Naive thymus-derived CD4-positive, alpha-beta T cell (primary cell): ENCODE measurements at regions not wholly inside any gene's neighbourhood (a gene's known extent, or its start where the extent isn't known, plus 50 kb on each side); places are given as distances from the start of the nearest gene placed in this dataset.
"Not testable (repeated sequence)": the region's sequence is repeated elsewhere in the genome, so short reads cannot be mapped to it uniquely, and the experiment has no call there.

Experiments
- ATAC-seq: fragments of 150-1000 bp; cut with Tn5 transposase; 2 replicates; pipeline ENCODE4 v1.10.0; 2021; ENCODE audit warnings: mild to moderate bottlenecking, moderate library complexity
- CTCF ChIA-PET: fragments of 350-600 bp; sonication (Branson Sonifier 250); formaldehyde crosslinking; loops from one replicate; lab custom pipeline; 2021; ENCODE audit warnings: antibody characterized with exemption; lab: Charles Lee
- POLR2A ChIA-PET: fragments of 350-600 bp; sonication (Branson Sonifier 250); formaldehyde crosslinking; loops from one replicate; lab custom pipeline; 2021; ENCODE audit warnings: antibody characterized with exemption, inconsistent platforms; lab: Charles Lee
- DNase-seq, 9 donors: peaks; one replicate each; pipeline versions ENCODE4 v3.0.0 to v3.0.0-alpha.2; 2020 to 2022; ENCODE audit warnings: mixed read lengths in 1 of 9
- H3K27ac ChIP-seq: one replicate; pipeline ENCODE4 v1.7.0; 2013; ENCODE audit warnings: mild to moderate bottlenecking, low read depth, low read length, moderate library complexity
- H3K27me3 ChIP-seq, 2 donors: one replicate each; pipeline ENCODE4 v1.7.0; 2013; ENCODE audit warnings: low read length in 2 of 2, mild to moderate bottlenecking in 2 of 2, moderate library complexity in 2 of 2; ENCODE audit not compliant: control insufficient read depth in 2 of 2, insufficient read depth in 2 of 2
- H3K36me3 ChIP-seq, 3 experiments: 1 replicate in 2 of 3; 2 replicates in 1 of 3; pipeline ENCODE4 v1.7.0; 2013; ENCODE audit warnings: low read length in 3 of 3, mild to moderate bottlenecking in 3 of 3, moderate library complexity in 1 of 3; ENCODE audit not compliant: insufficient read depth in 3 of 3, control insufficient read depth in 2 of 3
- H3K4me1 ChIP-seq, 2 donors: one replicate each; pipeline ENCODE4 v1.7.0; 2013; ENCODE audit warnings: low read length in 2 of 2, mild to moderate bottlenecking in 2 of 2, moderate library complexity in 1 of 2; ENCODE audit not compliant: control insufficient read depth in 2 of 2, insufficient read depth in 2 of 2
- H3K4me3 ChIP-seq: 2 replicates; pipeline ENCODE4 v1.7.0; 2013; ENCODE audit warnings: mild to moderate bottlenecking, low read length
- H3K9me3 ChIP-seq, 3 experiments: 1 replicate in 2 of 3; 2 replicates in 1 of 3; pipeline ENCODE4 v1.7.0; 2013; ENCODE audit warnings: low read length in 3 of 3; ENCODE audit not compliant: control insufficient read depth in 2 of 3
- H3K27ac Mint-ChIP-seq, 9 donors: one replicate each; pipeline ENCODE4 v1.8.0; 2020 to 2022; ENCODE audit warnings: mixed read lengths in 9 of 9, mild to moderate bottlenecking in 8 of 9, moderate library complexity in 5 of 9, inconsistent platforms in 2 of 9
- H3K27me3 Mint-ChIP-seq, 5 donors: one replicate each; pipeline ENCODE4 v1.8.0; 2021 to 2022; ENCODE audit warnings: mixed read lengths in 5 of 5, mild to moderate bottlenecking in 1 of 5
- H3K36me3 Mint-ChIP-seq, 5 donors: one replicate each; pipeline ENCODE4 v1.8.0; 2020 to 2022; ENCODE audit warnings: mixed read lengths in 5 of 5, mild to moderate bottlenecking in 3 of 5, inconsistent platforms in 1 of 5
- H3K4me1 Mint-ChIP-seq, 7 donors: one replicate each; pipeline ENCODE4 v1.8.0; 2020 to 2022; ENCODE audit warnings: mixed read lengths in 7 of 7, mild to moderate bottlenecking in 3 of 7, inconsistent platforms in 1 of 7
- H3K4me3 Mint-ChIP-seq, 10 donors: one replicate each; pipeline ENCODE4 v1.8.0; 2020 to 2022; ENCODE audit warnings: mild to moderate bottlenecking in 10 of 10, mixed read lengths in 10 of 10, moderate library complexity in 6 of 10, inconsistent platforms in 2 of 10
- H3K9me3 Mint-ChIP-seq, 11 donors: one replicate each; pipeline ENCODE4 v1.8.0; 2020 to 2022; ENCODE audit warnings: mixed read lengths in 11 of 11, mild to moderate bottlenecking in 4 of 11, inconsistent platforms in 1 of 11, moderate library complexity in 1 of 11
- intact Hi-C, 2 donors: fragments of 100-400 bp; cut with micrococcal nuclease; formaldehyde crosslinking; loops; one replicate each; pipeline ENCODE4 v1.15.1; 2023

DNA sequence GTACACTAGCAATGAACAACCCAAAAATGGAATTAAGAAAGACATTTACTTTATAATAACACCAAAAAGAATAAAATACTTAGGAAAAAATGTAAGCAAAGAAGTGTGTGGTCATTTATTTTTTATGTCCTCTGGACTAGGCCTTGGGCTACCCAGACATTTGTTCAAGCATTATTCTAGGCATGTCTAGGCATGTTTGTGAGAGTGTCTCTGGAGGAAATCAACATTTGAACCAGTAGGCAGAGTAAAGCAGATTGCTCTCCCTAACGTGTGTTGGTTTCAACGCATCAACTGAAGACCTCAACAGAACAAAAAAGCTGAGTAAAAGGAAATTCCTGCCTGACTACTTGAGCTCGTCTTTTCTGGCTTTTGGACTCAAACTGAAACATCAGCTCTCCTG, 84.5 kb downstream of the ANKEF1 start:
- peaks cover 4 to 25% (median 9%) of the 10 kb centered on the region in 11 donors for H3K9me3 Mint-ChIP-seq
- POLR2A ChIA-PET, result no interaction called here
- Histone ChIP-seq H3K36me3 (no peaks in the 10 kb centered on the region), H3K4me3 (no peak overlapping the region), H3K27ac (no peak overlapping the region), H3K4me1 (no peaks in the 10 kb centered on the region), H3K27me3 (no peaks in the 10 kb centered on the region), H3K9me3 (no peaks in the 10 kb centered on the region)
- no peak overlapping the region for H3K27ac Mint-ChIP-seq
- CTCF ChIA-PET, result no interaction called here
- H3K27me3 Mint-ChIP-seq, result peaks cover 0 to 22% (median 17%) of the 10 kb centered on the region in 5 donors
- ATAC-seq (no peak), DNase-seq (no peak)
- no peak overlapping the region for H3K4me3 Mint-ChIP-seq
- intact Hi-C loops, result no loop called here
- H3K36me3 Mint-ChIP-seq, result peaks cover 0 to 7% (median 0%) of the 10 kb centered on the region in 5 donors
- peaks cover 0 to 4% (median 0%) of the 10 kb centered on the region in 7 donors for H3K4me1 Mint-ChIP-seq

DNA sequence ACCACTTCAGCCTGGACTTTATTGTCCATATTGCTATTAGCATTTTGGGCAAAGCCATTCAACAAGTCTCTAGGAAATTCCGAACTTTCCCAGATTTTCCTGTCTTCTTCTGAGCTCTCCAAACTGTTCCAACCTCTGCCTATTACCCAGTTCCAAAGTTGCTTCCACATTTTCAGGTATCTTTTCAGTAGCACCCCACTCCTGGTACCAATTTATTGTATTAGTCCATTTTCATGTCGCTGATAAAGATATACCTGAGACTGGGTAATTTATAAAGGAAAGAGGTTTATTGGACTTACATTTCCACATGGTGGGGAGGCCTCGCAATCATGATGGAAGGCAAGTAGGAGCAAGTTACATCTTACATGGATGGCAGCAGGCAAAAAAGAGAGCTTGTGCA, 90.1 kb downstream of the ANKEF1 start:
- H3K4me3 Mint-ChIP-seq, H3K4me3 ChIP-seq, H3K36me3 Mint-ChIP-seq, CTCF ChIA-PET, H3K36me3 ChIP-seq, H3K4me1 Mint-ChIP-seq, H3K27ac ChIP-seq, ATAC-seq, H3K27ac Mint-ChIP-seq, H3K4me1 ChIP-seq, H3K9me3 ChIP-seq, POLR2A ChIA-PET, DNase-seq, intact Hi-C loops, H3K27me3 ChIP-seq: not testable (repeated sequence)
- Mint-ChIP-seq H3K9me3 (peaks cover 8 to 47% (median 19%) of the 10 kb centered on the region in 11 donors), H3K27me3 (peaks cover 2 to 23% (median 12%) of the 10 kb centered on the region in 5 donors)

DNA sequence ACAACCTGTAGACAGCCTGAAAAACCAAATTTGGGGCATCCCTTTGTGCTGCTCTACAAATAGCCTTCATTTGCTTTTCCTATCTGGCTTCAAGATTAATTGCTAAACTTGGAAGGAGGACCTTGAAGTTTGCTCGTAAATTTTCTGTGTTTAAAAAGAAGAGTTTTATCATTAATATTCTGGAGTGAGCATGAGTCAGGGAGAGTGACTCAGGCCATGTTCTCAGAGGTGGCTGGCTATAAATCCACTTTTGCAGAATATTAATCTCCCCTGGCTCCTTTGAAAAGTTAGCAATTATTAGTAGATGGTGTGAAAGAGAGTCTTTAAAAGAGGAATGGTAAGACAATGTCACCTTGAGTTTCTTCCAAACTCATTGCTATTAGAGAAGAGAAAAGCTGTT, 91.0 kb downstream of the ANKEF1 start:
- intact Hi-C loops, result no loop called here
- ATAC-seq (no peak), DNase-seq (no peak)
- peak overlapping the region in 1 of 9 donors; percentile 66 for H3K27ac Mint-ChIP-seq
- peaks cover 2 to 16% (median 5%) of the 10 kb centered on the region in 5 donors for H3K27me3 Mint-ChIP-seq
- peaks cover 0 to 7% (median 0%) of the 10 kb centered on the region in 5 donors for H3K36me3 Mint-ChIP-seq
- no peaks in the 10 kb centered on the region for H3K4me1 Mint-ChIP-seq
- H3K4me3 Mint-ChIP-seq, result no peak overlapping the region
- POLR2A ChIA-PET, result no interaction called here
- CTCF ChIA-PET, result no interaction called here
- Histone ChIP-seq H3K4me3 (no peak overlapping the region), H3K27ac (no peak overlapping the region), H3K4me1 (no peaks in the 10 kb centered on the region), H3K9me3 (peaks cover 0 to 4% (median 0%) of the 10 kb centered on the region in 3 experiments), H3K27me3 (peaks cover 0 to 3% of the 10 kb centered on the region in 2 donors), H3K36me3 (no peaks in the 10 kb centered on the region)
- peaks cover 8 to 47% (median 19%) of the 10 kb centered on the region in 11 donors for H3K9me3 Mint-ChIP-seq

DNA sequence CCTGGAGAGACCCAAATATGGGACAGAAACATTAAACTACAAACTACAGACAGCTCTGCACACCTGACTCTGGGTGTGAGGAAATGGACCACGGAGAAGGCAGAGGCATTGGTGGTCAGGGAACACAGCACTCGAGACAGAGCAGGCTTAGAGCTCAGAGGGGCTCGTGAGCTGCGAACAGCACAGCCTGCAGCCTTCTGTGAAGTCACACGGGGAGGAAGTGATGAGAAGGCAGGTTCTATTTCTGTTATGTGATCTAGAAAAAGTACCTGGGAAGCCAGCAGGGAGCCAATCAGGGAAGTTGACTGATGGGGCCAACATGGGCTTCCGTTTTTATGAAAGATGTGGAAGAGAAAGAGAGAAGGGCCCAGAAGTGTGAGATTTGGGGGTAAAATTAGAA, 88.9 kb upstream of the SNAP25 start:
- peaks cover 3 to 18% (median 8%) of the 10 kb centered on the region in 11 donors for H3K9me3 Mint-ChIP-seq
- H3K4me3 Mint-ChIP-seq, result no peak overlapping the region
- Histone ChIP-seq H3K4me1 (no peaks in the 10 kb centered on the region), H3K36me3 (no peaks in the 10 kb centered on the region), H3K4me3 (no peak overlapping the region), H3K27ac (no peak overlapping the region), H3K9me3 (peaks cover 0 to 1% (median 0%) of the 10 kb centered on the region in 3 experiments), H3K27me3 (peaks cover 0 to 3% of the 10 kb centered on the region in 2 donors)
- H3K27me3 Mint-ChIP-seq, result peaks cover 0 to 14% (median 5%) of the 10 kb centered on the region in 5 donors
- intact Hi-C loops, result no loop called here
- DNase-seq, result no peak
- ChIA-PET POLR2A (no interaction called here), CTCF (no interaction called here)
- no peak for ATAC-seq
- no peaks in the 10 kb centered on the region for H3K4me1 Mint-ChIP-seq
- no peak overlapping the region for H3K27ac Mint-ChIP-seq
- peaks cover 0 to 2% (median 0%) of the 10 kb centered on the region in 5 donors for H3K36me3 Mint-ChIP-seq

DNA sequence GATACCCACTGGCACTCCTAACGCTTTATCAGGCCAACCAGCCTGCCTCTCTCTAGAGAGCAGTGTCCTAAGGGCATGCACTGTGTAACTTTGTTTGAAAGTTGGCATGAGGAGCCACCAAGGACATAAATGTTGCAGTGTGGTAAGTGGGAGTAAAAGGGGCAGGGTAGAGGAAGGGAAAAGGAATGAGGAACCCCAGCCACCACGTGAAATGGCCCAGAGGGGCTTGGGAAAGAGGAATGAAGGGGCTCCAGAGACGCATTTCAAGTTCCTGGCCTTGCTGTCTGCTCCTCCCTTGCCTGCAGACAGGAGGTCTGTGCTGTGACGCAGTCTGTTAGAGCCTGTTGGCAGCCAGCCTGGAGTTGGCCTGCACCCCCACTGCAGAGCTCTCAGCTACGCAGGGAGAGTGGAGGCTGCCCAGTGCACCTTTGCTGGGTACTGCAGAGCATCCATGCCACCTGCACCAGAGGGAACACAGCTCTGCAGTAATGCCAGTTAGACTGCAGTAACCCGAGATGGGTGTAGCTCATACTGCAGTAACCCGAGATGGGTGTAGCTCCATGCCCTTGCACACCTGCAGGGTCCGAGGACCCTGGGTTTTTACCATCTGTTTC, 86.8 kb upstream of the SNAP25 start:
- H3K36me3 Mint-ChIP-seq, result no peaks in the 10 kb centered on the region
- H3K4me3 ChIP-seq, result no peak overlapping the region
- H3K27ac ChIP-seq, result no peak overlapping the region
- H3K27ac Mint-ChIP-seq, result no peak overlapping the region
- H3K4me1 ChIP-seq, result no peaks in the 10 kb centered on the region
- H3K4me3 Mint-ChIP-seq, result no peak overlapping the region
- H3K27me3 ChIP-seq, result no peaks in the 10 kb centered on the region
- CTCF ChIA-PET, result no interaction called here
- peaks cover 0 to 5% (median 0%) of the 10 kb centered on the region in 11 donors for H3K9me3 Mint-ChIP-seq
- intact Hi-C loops, result no loop called here
- no peaks in the 10 kb centered on the region for H3K4me1 Mint-ChIP-seq
- ATAC-seq (no peak), DNase-seq (no peak)
- H3K9me3 ChIP-seq, result no peaks in the 10 kb centered on the region
- no peaks in the 10 kb centered on the region for H3K36me3 ChIP-seq
- POLR2A ChIA-PET, result no interaction called here
- peaks cover 3 to 14% (median 5%) of the 10 kb centered on the region in 5 donors for H3K27me3 Mint-ChIP-seq

DNA sequence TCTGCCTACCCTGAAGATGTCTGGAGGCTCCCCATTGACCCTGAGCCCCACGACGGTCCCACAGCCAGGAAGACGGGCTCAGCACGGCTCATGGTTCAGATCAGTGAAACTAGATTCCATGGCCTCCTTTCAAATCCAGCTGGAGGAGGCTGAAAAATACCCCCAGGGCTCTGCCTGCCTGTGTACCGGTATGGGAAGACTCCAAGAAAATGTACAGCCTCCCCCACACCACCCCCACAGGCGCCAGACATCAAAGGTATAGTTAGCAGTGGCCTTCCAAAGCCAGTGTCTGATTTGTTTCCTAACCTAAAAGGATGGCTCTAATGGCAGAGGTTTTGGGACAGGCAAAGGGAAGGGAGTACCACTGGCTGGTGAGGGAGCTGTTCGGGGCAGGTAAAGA, 86.2 kb upstream of the SNAP25 start:
- H3K27me3 ChIP-seq, result no peaks in the 10 kb centered on the region
- POLR2A ChIA-PET, result no interaction called here
- H3K27ac Mint-ChIP-seq, result no peak overlapping the region
- H3K9me3 ChIP-seq, result no peaks in the 10 kb centered on the region
- CTCF ChIA-PET, result no interaction called here
- H3K4me3 ChIP-seq, result no peak overlapping the region
- H3K36me3 ChIP-seq, result no peaks in the 10 kb centered on the region
- H3K9me3 Mint-ChIP-seq, result peaks cover 0 to 4% (median 0%) of the 10 kb centered on the region in 11 donors
- DNase-seq (no peak), ATAC-seq (no peak)
- H3K4me1 ChIP-seq, result no peaks in the 10 kb centered on the region
- intact Hi-C loops, result no loop called here
- H3K36me3 Mint-ChIP-seq, result no peaks in the 10 kb centered on the region
- peaks cover 4 to 14% (median 5%) of the 10 kb centered on the region in 5 donors for H3K27me3 Mint-ChIP-seq
- no peak overlapping the region for H3K27ac ChIP-seq
- H3K4me3 Mint-ChIP-seq, result no peak overlapping the region
- H3K4me1 Mint-ChIP-seq, result no peaks in the 10 kb centered on the region

DNA sequence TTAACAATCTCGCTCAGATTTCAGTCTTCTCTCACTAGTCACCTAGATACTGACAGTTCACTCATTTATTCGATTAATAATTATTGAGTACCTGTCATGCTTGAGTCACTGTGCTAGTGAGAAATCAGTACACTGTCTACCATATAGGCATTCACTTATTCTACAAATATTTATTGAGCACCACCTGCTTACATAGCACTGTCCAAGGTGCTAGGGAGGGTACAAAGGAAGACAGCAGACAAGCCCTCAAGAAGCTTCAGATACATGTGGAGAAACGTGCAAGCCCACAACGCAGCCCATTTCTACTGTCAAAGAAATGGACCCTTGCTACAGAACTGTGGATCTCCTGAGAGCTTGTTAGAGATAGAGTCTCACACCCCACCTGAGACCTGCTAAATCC, 85.1 kb upstream of the SNAP25 start:
- ATAC-seq (no peak), DNase-seq (no peak)
- Histone ChIP-seq H3K27me3 (no peaks in the 10 kb centered on the region), H3K9me3 (no peaks in the 10 kb centered on the region), H3K27ac (no peak overlapping the region), H3K4me3 (no peak overlapping the region), H3K4me1 (no peaks in the 10 kb centered on the region), H3K36me3 (no peaks in the 10 kb centered on the region)
- Mint-ChIP-seq H3K27me3 (peaks cover 4 to 17% (median 5%) of the 10 kb centered on the region in 5 donors), H3K9me3 (peaks cover 0 to 4% (median 0%) of the 10 kb centered on the region in 11 donors), H3K27ac (no peak overlapping the region), H3K36me3 (no peaks in the 10 kb centered on the region), H3K4me1 (no peaks in the 10 kb centered on the region), H3K4me3 (no peak overlapping the region)
- CTCF ChIA-PET, result no interaction called here
- POLR2A ChIA-PET, result no interaction called here
- intact Hi-C loops, result no loop called here
